ENCODE measurements at regions not wholly inside any gene's neighbourhood (a gene's known extent, or its start where the extent isn't known, plus 50 kb on each side); places are given as distances from the start of the nearest gene placed in this dataset.
A peak's percentile ranks its signal among the peaks of the same experiment; 100 is the strongest.

DNA sequence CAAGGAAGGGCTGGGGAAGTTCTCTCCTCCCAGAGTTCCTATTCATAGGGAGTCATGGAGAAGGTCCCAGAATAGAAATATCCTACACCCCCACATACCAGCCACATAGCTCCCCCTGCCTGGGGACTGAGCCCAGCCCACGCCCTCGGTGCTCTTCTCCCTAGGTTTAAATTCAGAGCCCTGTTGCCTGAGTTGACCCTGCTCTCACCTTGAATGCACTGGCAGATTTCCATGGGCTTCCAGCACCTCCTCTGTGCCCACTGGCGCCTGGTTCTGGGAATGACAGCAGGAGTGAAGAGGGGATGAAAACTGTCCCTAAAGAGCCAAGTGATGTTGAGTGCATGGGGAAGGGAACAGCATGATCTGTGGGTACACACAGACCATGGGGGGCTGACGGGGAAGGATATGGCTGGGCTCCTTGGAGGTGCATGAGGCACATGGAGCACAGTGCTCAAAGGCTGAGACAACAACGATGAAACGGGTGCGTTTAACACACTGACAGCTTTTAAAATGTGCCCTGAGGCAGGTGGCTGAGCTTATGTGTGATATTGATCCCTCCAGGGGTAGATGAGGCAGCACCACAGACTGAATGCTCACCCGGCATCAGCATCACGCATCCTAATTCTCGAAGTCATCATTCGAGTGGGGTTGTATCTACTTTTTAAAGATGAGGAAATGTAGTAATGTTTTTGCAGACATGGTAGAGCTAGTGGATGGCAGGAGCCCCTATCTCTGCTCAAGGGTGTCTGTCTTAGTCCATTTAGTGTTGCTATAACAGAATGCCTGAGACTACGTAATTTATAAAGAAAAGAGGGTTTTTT lies 53.7 kb upstream of the IGFBP3 start:
- no peaks in the 10 kb centered on the region for H3K36me3 ChIP-seq (replicated peaks in 1 of 2; ENCODE audit: insufficient read depth in 1 of 2, low read depth in 2 of 2)
- DNase-seq (no peak), ATAC-seq (no peak)
- intact Hi-C loops (cut with DNase I) = no loop called here
- 63 to 77% methylated on average over 12 of the region's 12 CpGs for WGBS, 2 donors
- no peaks in the 10 kb centered on the region for H3K27me3 ChIP-seq
- no peak overlapping the region for H3K4me3 ChIP-seq
- peak overlapping the region in 1 of 4 donors; percentile 39 for H3K27ac ChIP-seq
- peaks cover 18% of the 10 kb centered on the region for H3K4me1 ChIP-seq
- no peaks in the 10 kb centered on the region for H3K9me3 ChIP-seq
- TF ChIP-seq POLR2A (IDR thresholded peaks at IDR 0.05) (no peak), CTCF (IDR thresholded peaks at IDR 0.05) (no peak)

DNA sequence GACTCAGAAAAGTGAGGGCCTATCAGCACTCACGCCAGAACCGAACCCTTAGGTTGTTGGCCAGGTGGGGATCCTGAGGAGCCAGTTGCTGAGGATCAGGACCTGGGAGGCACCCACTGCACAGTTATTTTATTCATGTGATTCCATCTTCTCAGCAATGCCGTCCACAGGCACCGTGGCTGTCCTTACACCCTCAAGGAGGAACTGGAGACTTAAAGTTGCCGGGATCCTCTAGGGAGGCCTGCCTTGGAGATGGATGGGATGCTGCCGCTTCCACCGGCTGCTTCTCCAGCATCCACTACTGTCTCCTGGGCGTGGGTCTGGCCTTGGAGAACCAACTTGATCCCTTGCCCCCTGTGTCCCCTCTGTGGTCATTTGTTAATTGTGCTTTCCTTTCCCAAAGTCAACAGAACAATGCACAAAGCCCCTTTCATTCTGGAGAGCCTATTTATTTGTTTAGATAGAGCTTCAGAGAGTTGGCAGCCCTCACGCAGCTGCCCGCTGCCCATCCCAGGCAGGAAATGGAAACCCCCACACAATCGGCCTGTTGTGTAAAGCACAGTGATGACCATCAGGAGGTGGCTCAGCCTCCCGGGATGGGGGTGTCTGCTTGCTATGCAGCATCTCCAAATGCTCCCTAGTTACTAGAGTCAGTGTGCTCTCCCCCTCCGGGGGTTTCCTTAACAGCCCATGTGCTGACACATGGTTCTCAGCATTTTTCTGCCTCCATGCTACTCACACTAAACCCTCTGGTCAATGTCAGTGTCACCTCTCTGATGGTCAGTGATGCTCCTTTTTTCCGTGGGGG lies 52.9 kb upstream of the IGFBP3 start:
- DNase-seq (peak in 2 of 4 donors; percentile 22 to 39), ATAC-seq (peak; percentile 49)
- intact Hi-C loops (cut with DNase I) = no loop called here
- peaks cover 18% of the 10 kb centered on the region for H3K4me1 ChIP-seq
- no peaks in the 10 kb centered on the region for H3K36me3 ChIP-seq (replicated peaks in 1 of 2; ENCODE audit: insufficient read depth in 1 of 2, low read depth in 2 of 2)
- H3K9me3 ChIP-seq = no peaks in the 10 kb centered on the region
- no peak for TF ChIP-seq POLR2A (IDR thresholded peaks at IDR 0.05)
- no peak for TF ChIP-seq CTCF (IDR thresholded peaks at IDR 0.05)
- WGBS, 2 donors = 41 to 53% methylated on average over 13 to 14 of the region's 14 CpGs
- H3K27ac ChIP-seq = peak overlapping the region in 1 of 4 donors; percentile 39
- H3K4me3 ChIP-seq = no peak overlapping the region
- H3K27me3 ChIP-seq = no peaks in the 10 kb centered on the region

GRCh38 chr7:45972629-45973312 lies 51.7 kb upstream of the IGFBP3 start:
- ATAC-seq (no peak), DNase-seq (no peak)
- intact Hi-C loops (cut with DNase I) = no loop called here
- TF ChIP-seq POLR2A (IDR thresholded peaks at IDR 0.05) (no peak), CTCF (IDR thresholded peaks at IDR 0.05) (no peak)
- H3K27ac ChIP-seq = no peak overlapping the region
- H3K4me1 ChIP-seq = peaks cover 8% of the 10 kb centered on the region
- H3K4me3 ChIP-seq = no peak overlapping the region
- no peaks in the 10 kb centered on the region for H3K27me3 ChIP-seq
- H3K36me3 ChIP-seq (replicated peaks in 1 of 2; ENCODE audit: insufficient read depth in 1 of 2, low read depth in 2 of 2) = no peaks in the 10 kb centered on the region
- 72 to 75% methylated on average over 12 of the region's 12 CpGs for WGBS, 2 donors
- H3K9me3 ChIP-seq = no peaks in the 10 kb centered on the region

- intact Hi-C loops (cut with DNase I) = no loop called here
- Histone ChIP-seq H3K4me3 (no peak overlapping the region), H3K27me3 (no peaks in the 10 kb centered on the region), H3K4me1 (peaks cover 6% of the 10 kb centered on the region), H3K9me3 (no peaks in the 10 kb centered on the region), H3K27ac (no peak overlapping the region), H3K36me3 (replicated peaks in 1 of 2; ENCODE audit: insufficient read depth in 1 of 2, low read depth in 2 of 2) (no peaks in the 10 kb centered on the region)
- TF ChIP-seq CTCF (IDR thresholded peaks at IDR 0.05) = no peak
- TF ChIP-seq POLR2A (IDR thresholded peaks at IDR 0.05) = no peak
- DNase-seq (no peak), ATAC-seq (no peak)
- 68 to 86% methylated on average over 5 of the region's 5 CpGs for WGBS, 2 donors
These were observed 50.6 kb upstream of the IGFBP3 start for GRCh38 chr7:45971661-45972175.
